ENCODE measurements at regions not wholly inside any gene's neighbourhood (a gene's known extent, or its start where the extent isn't known, plus 50 kb on each side); places are given as distances from the start of the nearest gene placed in this dataset.

DNA sequence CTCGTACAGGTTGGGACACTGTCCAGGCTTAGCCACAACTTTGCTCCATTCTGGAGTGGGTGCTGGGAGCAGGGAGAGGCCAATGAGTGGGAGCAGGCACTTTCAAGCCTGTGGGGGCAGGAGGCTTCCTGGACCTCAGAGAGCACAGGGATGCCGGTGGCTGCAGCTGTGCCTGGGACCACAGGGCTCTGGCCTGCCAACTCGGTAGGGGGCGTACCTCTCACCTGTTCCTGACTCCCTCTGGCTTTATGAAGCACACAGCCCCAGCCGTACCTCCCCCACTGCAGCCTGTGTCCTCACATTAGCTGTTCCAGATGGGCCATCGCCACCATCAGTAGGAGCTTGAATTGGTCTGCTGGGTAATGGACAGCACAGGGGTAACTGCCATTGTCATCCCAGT is 278.7 kb upstream of the KLHL1 start:
- DNase-seq (ENCODE audit: low read depth), result no peak
- Histone ChIP-seq H3K4me3 (ENCODE audit: low read depth, low read length) (no peak overlapping the region), H3K36me3 (ENCODE audit: control insufficient read depth, insufficient read depth, low read length) (no peaks in the 10 kb centered on the region), H3K27me3 (ENCODE audit: control insufficient read depth, insufficient read depth, low read length) (no peaks in the 10 kb centered on the region)
- TF ChIP-seq CTCF (IDR thresholded peaks at IDR 0.05; ENCODE audit: insufficient read depth, low read length, poor library complexity, severe bottlenecking), result no peak

DNA sequence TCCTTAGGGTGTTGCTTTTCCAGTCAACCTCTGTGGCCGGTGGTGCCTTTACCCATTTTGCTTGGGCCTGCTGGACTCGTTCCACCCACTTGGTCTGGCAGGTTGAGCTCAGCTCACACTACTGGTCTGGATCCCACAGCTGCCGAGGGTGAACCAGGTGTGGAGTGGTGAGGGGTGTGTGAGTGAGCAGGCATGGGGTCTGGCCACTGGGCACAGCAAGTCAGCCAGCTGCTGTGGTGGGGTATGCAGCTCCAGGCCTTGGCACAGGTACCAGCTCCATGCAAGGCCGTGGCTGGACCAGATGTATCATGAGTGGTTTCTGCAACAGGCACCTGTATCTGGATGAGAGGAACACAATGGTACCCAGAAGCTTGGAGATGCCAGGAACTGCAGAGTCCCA is 277.6 kb upstream of the KLHL1 start:
- Histone ChIP-seq H3K27me3 (ENCODE audit: control insufficient read depth, insufficient read depth, low read length) (no peaks in the 10 kb centered on the region), H3K4me3 (ENCODE audit: low read depth, low read length) (no peak overlapping the region), H3K36me3 (ENCODE audit: control insufficient read depth, insufficient read depth, low read length) (no peaks in the 10 kb centered on the region)
- TF ChIP-seq CTCF (IDR thresholded peaks at IDR 0.05; ENCODE audit: insufficient read depth, low read length, poor library complexity, severe bottlenecking), result no peak
- DNase-seq (ENCODE audit: low read depth), result no peak

DNA sequence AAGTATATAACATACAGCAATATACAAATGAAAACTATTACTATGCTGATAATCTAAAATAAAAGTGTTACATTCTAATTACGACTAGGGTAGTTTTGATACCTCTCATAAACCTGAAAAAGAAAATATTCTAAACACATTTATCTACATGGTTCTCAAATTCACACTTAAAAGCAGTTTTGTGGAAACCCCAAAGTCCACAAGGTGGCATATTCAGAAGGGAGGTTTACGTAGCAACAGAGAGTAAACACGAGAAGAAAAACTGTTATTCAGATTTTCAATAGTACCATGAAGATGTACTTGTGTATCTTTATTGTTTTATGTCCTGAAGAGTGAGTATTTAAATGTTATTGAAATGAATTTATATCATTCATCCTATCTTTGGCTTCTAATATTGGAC is 275.9 kb upstream of the KLHL1 start:
- TF ChIP-seq CTCF (IDR thresholded peaks at IDR 0.05; ENCODE audit: insufficient read depth, low read length, poor library complexity, severe bottlenecking), result no peak
- DNase-seq (ENCODE audit: low read depth), result no peak
- H3K4me3 ChIP-seq (ENCODE audit: low read depth, low read length), result no peak overlapping the region
- H3K27me3 ChIP-seq (ENCODE audit: control insufficient read depth, insufficient read depth, low read length), result no peaks in the 10 kb centered on the region
- no peaks in the 10 kb centered on the region for H3K36me3 ChIP-seq (ENCODE audit: control insufficient read depth, insufficient read depth, low read length)

GRCh38 chr13:70380809-70381208 is 272.6 kb upstream of the KLHL1 start:
- DNase-seq (ENCODE audit: low read depth), result no peak
- Histone ChIP-seq H3K36me3 (ENCODE audit: control insufficient read depth, insufficient read depth, low read length) (no peaks in the 10 kb centered on the region), H3K4me3 (ENCODE audit: low read depth, low read length) (no peak overlapping the region), H3K27me3 (ENCODE audit: control insufficient read depth, insufficient read depth, low read length) (no peaks in the 10 kb centered on the region)
- TF ChIP-seq CTCF (IDR thresholded peaks at IDR 0.05; ENCODE audit: insufficient read depth, low read length, poor library complexity, severe bottlenecking), result no peak

GRCh38 chr13:70375718-70376117 is 267.5 kb upstream of the KLHL1 start:
- Histone ChIP-seq H3K27me3 (ENCODE audit: control insufficient read depth, insufficient read depth, low read length) (no peaks in the 10 kb centered on the region), H3K36me3 (ENCODE audit: control insufficient read depth, insufficient read depth, low read length) (no peaks in the 10 kb centered on the region), H3K4me3 (ENCODE audit: low read depth, low read length) (no peak overlapping the region)
- no peak for DNase-seq (ENCODE audit: low read depth)
- no peak for TF ChIP-seq CTCF (IDR thresholded peaks at IDR 0.05; ENCODE audit: insufficient read depth, low read length, poor library complexity, severe bottlenecking)

DNA sequence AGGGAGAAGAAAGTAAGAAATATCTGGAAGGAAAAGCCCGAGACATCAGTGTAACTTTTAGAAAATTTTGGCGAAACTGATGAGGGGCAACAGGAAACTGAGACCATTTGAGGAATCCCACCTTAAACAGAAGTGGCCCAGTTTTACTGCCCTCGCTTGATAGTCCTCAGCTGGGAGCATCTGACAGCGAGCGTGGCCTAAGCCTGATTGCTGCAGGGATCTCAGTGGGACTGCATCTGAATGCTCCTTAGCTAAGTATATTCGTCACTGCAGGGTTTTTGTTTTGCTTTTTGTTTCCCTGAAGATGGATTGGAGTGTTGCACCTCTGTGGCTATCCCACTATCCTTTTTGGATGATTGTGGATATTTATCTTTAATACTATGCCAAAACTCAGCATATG is 262.7 kb upstream of the KLHL1 start:
- no peaks in the 10 kb centered on the region for H3K27me3 ChIP-seq (ENCODE audit: control insufficient read depth, insufficient read depth, low read length)
- no peak overlapping the region for H3K4me3 ChIP-seq (ENCODE audit: low read depth, low read length)
- DNase-seq (ENCODE audit: low read depth), result no peak
- H3K36me3 ChIP-seq (ENCODE audit: control insufficient read depth, insufficient read depth, low read length), result no peaks in the 10 kb centered on the region
- no peak for TF ChIP-seq CTCF (IDR thresholded peaks at IDR 0.05; ENCODE audit: insufficient read depth, low read length, poor library complexity, severe bottlenecking)

Data from kidney epithelial cell (primary cell).